ENCODE measurements at regions not wholly inside any gene's neighbourhood (a gene's known extent, or its start where the extent isn't known, plus 50 kb on each side); places are given as distances from the start of the nearest gene placed in this dataset.

GRCh38 chr13:109309625-109310363 is 476.6 kb downstream of the IRS2 start:
- no peak for TF ChIP-seq CTCF (IDR thresholded peaks at IDR 0.05)

GRCh38 chr13:109307027-109307426 is 479.4 kb downstream of the IRS2 start:
- TF ChIP-seq CTCF (IDR thresholded peaks at IDR 0.05), result no peak

DNA sequence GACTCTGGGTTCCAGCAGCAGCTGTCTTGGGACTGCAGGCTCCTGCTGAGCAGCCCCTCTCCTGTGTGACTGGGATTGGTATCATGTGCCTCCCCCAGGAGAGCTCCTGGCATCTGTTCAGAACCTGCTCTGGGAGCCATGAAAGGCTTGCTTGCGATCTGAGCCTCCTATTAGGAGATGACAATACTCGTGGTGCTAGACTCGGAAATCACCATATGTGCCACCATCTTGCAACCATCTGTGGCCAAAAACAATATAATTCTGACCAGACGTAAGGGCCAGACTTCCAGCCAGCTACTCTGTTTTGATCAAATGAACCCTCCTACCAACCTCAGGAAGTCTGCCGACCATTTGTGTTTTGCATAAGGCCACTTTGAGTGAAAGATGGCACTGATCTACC is 484.7 kb downstream of the IRS2 start:
- no peak for TF ChIP-seq CTCF (IDR thresholded peaks at IDR 0.05)

DNA sequence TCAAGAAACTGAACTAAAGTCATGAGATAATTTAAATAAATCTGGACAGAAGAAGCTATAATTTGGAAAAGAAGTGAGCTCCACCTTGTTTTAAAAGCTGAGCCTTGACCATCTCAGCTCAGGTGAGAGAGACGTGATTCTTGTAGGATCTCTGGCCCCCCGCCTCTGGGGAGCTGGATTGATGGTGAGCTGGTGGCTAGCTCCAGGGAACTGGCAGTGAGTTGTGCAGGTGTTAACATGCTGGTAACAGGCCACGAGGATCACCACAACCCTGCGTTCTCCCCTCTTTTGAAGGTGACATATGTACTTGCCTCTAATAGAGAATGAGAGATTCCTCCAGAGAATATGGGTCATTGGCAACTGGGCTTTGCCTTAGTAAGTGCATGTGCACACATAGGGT is 485.1 kb downstream of the IRS2 start:
- no peak for TF ChIP-seq CTCF (IDR thresholded peaks at IDR 0.05)

GRCh38 chr13:109297628-109298027 is 488.8 kb downstream of the IRS2 start:
- no peak for TF ChIP-seq CTCF (IDR thresholded peaks at IDR 0.05)

DNA sequence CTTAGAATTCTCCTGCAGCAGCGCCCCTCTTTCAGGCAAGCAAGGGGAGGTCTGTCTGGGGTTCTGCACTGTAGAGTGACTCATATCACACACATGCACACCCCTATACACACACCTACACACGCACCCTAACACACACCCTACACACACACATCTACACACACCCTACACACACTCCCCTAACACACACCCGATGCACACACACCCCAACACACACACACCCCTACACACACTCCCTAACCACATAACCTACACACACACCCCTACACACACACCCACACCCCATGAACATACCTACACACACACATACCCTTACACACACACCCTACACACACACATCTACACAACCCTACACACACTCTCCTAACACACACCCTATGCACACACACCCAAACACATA is 493.2 kb downstream of the IRS2 start:
- no peak for TF ChIP-seq CTCF (IDR thresholded peaks at IDR 0.05)

- no peak for TF ChIP-seq CTCF (IDR thresholded peaks at IDR 0.05)
Measured at GRCh38 chr13:109288151-109288709, 498.2 kb downstream of the IRS2 start.

All from LNCAP (cell line).